ENCODE measurements at regions not wholly inside any gene's neighbourhood (a gene's known extent, or its start where the extent isn't known, plus 50 kb on each side); places are given as distances from the start of the nearest gene placed in this dataset.

GRCh38 chr1:14365301-14365988 lies 233.0 kb upstream of the KAZN start:
- TF ChIP-seq CTCF (conservative IDR thresholded peaks at IDR 0.05): no peak
- TF ChIP-seq ZFX (IDR thresholded peaks at IDR 0.05): no peak

Measured in C4-2B (cell line).